B cell (primary cell): ENCODE measurements at regions not wholly inside any gene's neighbourhood (a gene's known extent, or its start where the extent isn't known, plus 50 kb on each side); places are given as distances from the start of the nearest gene placed in this dataset.

ENCODE experiments used
- ATAC-seq: fragments of 200-7000 bp; cut with Tn5 transposase; one replicate; pipeline ENCODE4 v1.10.0; 2021; ENCODE audit warnings: low read depth, mild to moderate bottlenecking, moderate number of reproducible peaks, moderate library complexity
- CTCF ChIA-PET: fragments of 350-600 bp; sonication (Branson Sonifier 250); formaldehyde crosslinking; loops from one replicate; lab custom pipeline; 2021; ENCODE audit warnings: antibody characterized with exemption, inconsistent platforms; lab: Charles Lee
- POLR2A ChIA-PET: fragments of 350-600 bp; sonication (Branson Sonifier 250); formaldehyde crosslinking; loops from one replicate; lab custom pipeline; 2021; ENCODE audit warnings: antibody characterized with exemption; lab: Charles Lee
- DNase-seq: peaks from one replicate; pipeline ENCODE4 v3.0.0; 2013
- H2AFZ ChIP-seq: 2 replicates; pipeline ENCODE4 v1.6.1; 2012; ENCODE audit warnings: mild to moderate bottlenecking, low read depth, low read length; ENCODE audit not compliant: insufficient read depth, poor library complexity, severe bottlenecking
- H3K27ac ChIP-seq, 2 donors: 1 replicate in 1 of 2; 2 replicates in 1 of 2; pipeline ENCODE4 v1.5.1; 2012 to 2013; ENCODE audit warnings: low read length in 2 of 2, mild to moderate bottlenecking in 2 of 2, moderate library complexity in 1 of 2
- H3K27me3 ChIP-seq, 4 experiments: fragments of 200-600 bp in 1 of 4; sonication (generic) in 1 of 4; replicated peaks in 1 of 4; 1 replicate in 2 of 4; 2 replicates in 2 of 4; pipeline versions ENCODE4 v1.6.1 to v1.7.0; 2013 to 2016; ENCODE audit warnings: low read length in 3 of 4, mild to moderate bottlenecking in 2 of 4, mixed read lengths in 1 of 4, moderate library complexity in 1 of 4; ENCODE audit not compliant: insufficient read depth in 4 of 4, control insufficient read depth in 3 of 4; ENCODE audit errors: control extremely low read depth in 1 of 4
- H3K36me3 ChIP-seq, 2 experiments: replicated peaks in 1 of 2; 1 replicate in 1 of 2; 2 replicates in 1 of 2; pipeline versions ENCODE4 v1.6.1 to v1.7.1; 2013; ENCODE audit warnings: low read length in 1 of 2; ENCODE audit not compliant: insufficient read depth in 2 of 2, control insufficient read depth in 1 of 2; ENCODE audit errors: control extremely low read depth in 1 of 2, extremely low read depth in 1 of 2
- H3K4me1 ChIP-seq, 2 donors: fragments of 200-600 bp in 1 of 2; sonication (generic) in 1 of 2; 1 replicate in 1 of 2; 2 replicates in 1 of 2; pipeline versions ENCODE4 v1.5.1 to v1.6.1; 2013 to 2017; ENCODE audit warnings: low read length in 2 of 2; ENCODE audit not compliant: control insufficient read depth in 2 of 2, insufficient read depth in 2 of 2
- H3K4me2 ChIP-seq: replicated peaks from 2 replicates; pipeline ENCODE3; 2012; ENCODE audit warnings: mild to moderate bottlenecking, low read depth, low read length; ENCODE audit not compliant: poor library complexity, severe bottlenecking
- H3K4me3 ChIP-seq, 5 experiments: fragments of 200-600 bp in 1 of 5; sonication (generic) in 1 of 5; 1 replicate in 3 of 5; 2 replicates in 2 of 5; pipeline versions ENCODE4 v1.5.1 to v1.7.0; 2011 to 2016; ENCODE audit warnings: low read length in 4 of 5, mild to moderate bottlenecking in 4 of 5, low read depth in 2 of 5, control low read depth in 1 of 5, moderate library complexity in 1 of 5; ENCODE audit not compliant: insufficient read depth in 1 of 5; ENCODE audit errors: control extremely low read depth in 1 of 5, extremely low read depth in 1 of 5
- H3K79me2 ChIP-seq: fragments of 200-600 bp; sonication (generic); one replicate; pipeline ENCODE4 v1.6.0; 2016; ENCODE audit warnings: low read length; ENCODE audit not compliant: control insufficient read depth, insufficient read depth
- H3K9ac ChIP-seq: fragments of 200-600 bp; sonication (generic); 2 replicates; pipeline ENCODE4 v1.6.1; 2017; ENCODE audit warnings: mild to moderate bottlenecking, low read length, moderate library complexity
- H3K9me3 ChIP-seq, 3 donors: one replicate each; pipeline versions ENCODE4 v1.6.1 to v1.7.1; 2013; ENCODE audit warnings: low read length in 2 of 3; ENCODE audit not compliant: control insufficient read depth in 2 of 3, insufficient read depth in 1 of 3; ENCODE audit errors: control extremely low read depth in 1 of 3
- H4K20me1 ChIP-seq: 2 replicates; pipeline ENCODE4 v1.6.0; 2012; ENCODE audit warnings: mild to moderate bottlenecking, low read length; ENCODE audit not compliant: insufficient read depth, control insufficient read depth, poor library complexity, severe bottlenecking
- H3K27ac Mint-ChIP-seq: one replicate; pipeline ENCODE4 v1.8.0; 2021; ENCODE audit warnings: mixed read lengths
- H3K27me3 Mint-ChIP-seq: one replicate; pipeline ENCODE4 v1.8.0; 2021; ENCODE audit warnings: mixed read lengths
- H3K4me1 Mint-ChIP-seq: one replicate; pipeline ENCODE4 v1.8.0; 2021; ENCODE audit warnings: mixed read lengths
- H3K4me3 Mint-ChIP-seq: one replicate; pipeline ENCODE4 v1.8.0; 2021; ENCODE audit warnings: mixed read lengths
- H3K9me3 Mint-ChIP-seq: one replicate; pipeline ENCODE4 v1.8.0; 2022; ENCODE audit warnings: mixed read lengths; ENCODE audit not compliant: insufficient read depth
- EZH2 ChIP-seq: IDR thresholded peaks from 2 replicates; pipeline ENCODE4 v1.6.1; 2012; ENCODE audit warnings: borderline replicate concordance, low read depth, mild to moderate bottlenecking, moderate library complexity, low read length; ENCODE audit not compliant: insufficient read depth, poor library complexity, severe bottlenecking
- WGBS: methylation state at CpG from one replicate; pipeline ENCODE4 v1.1.5; 2013; ENCODE audit warnings: missing lambda C conversion rate; ENCODE audit not compliant: insufficient coverage; 5-methylcytosine and 5-hydroxymethylcytosine counted together
- intact Hi-C: fragments of 100-400 bp; cut with micrococcal nuclease; formaldehyde crosslinking; loops from one replicate; pipeline ENCODE4 v1.10.0; 2022
- TF ChIP-seq, protein P1 (sequence below): fragments of 200-600 bp; IDR thresholded peaks from one replicate; pipeline ENCODE4 v1.8.0; 2022; ENCODE audit warnings: antibody characterized with exemption, mild to moderate bottlenecking

DNA sequence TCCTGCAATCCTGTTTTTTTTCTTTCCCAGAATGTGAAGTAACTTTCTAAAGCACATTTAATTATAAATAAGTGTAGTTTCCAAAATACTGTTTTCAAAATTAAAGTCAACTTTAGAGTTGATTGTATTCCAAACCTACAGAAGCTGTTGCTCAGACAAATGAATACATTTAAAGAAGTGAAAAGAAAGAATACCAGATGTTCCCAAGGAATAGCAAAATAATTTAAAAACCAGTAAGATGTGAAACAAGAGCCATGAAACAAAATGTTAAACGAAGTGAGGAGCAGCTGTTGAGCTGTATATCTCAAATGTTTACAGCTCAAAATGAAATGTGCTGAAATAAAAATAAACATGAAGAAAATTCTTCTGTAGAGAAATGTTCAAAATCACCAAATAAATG is 627.4 kb upstream of the NDST4 start:
- Histone ChIP-seq H3K4me1 (no peaks in the 10 kb centered on the region), H3K79me2 (no peaks in the 10 kb centered on the region), H3K4me3 (no peak overlapping the region), H3K4me2 (no peak overlapping the region), H2AFZ (no peak overlapping the region), H3K27me3 (no peaks in the 10 kb centered on the region), H3K9ac (no peak overlapping the region), H4K20me1 (no peaks in the 10 kb centered on the region), H3K36me3 (no peaks in the 10 kb centered on the region), H3K9me3 (no peaks in the 10 kb centered on the region), H3K27ac (no peak overlapping the region)
- no peaks in the 10 kb centered on the region for H3K27me3 Mint-ChIP-seq
- H3K9me3 Mint-ChIP-seq = no peaks in the 10 kb centered on the region
- no peak for DNase-seq
- intact Hi-C loops = no loop called here
- no peak overlapping the region for H3K4me3 Mint-ChIP-seq
- H3K4me1 Mint-ChIP-seq = no peaks in the 10 kb centered on the region
- no peak overlapping the region for H3K27ac Mint-ChIP-seq
- CTCF ChIA-PET = no interaction called here
- no peak for TF ChIP-seq EZH2
- TF ChIP-seq, protein P1, sequence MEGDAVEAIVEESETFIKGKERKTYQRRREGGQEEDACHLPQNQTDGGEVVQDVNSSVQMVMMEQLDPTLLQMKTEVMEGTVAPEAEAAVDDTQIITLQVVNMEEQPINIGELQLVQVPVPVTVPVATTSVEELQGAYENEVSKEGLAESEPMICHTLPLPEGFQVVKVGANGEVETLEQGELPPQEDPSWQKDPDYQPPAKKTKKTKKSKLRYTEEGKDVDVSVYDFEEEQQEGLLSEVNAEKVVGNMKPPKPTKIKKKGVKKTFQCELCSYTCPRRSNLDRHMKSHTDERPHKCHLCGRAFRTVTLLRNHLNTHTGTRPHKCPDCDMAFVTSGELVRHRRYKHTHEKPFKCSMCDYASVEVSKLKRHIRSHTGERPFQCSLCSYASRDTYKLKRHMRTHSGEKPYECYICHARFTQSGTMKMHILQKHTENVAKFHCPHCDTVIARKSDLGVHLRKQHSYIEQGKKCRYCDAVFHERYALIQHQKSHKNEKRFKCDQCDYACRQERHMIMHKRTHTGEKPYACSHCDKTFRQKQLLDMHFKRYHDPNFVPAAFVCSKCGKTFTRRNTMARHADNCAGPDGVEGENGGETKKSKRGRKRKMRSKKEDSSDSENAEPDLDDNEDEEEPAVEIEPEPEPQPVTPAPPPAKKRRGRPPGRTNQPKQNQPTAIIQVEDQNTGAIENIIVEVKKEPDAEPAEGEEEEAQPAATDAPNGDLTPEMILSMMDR = no peak
- no CpG with 5 or more reads among the region's 1 CpG for WGBS
- no peak for ATAC-seq
- POLR2A ChIA-PET = no interaction called here

DNA sequence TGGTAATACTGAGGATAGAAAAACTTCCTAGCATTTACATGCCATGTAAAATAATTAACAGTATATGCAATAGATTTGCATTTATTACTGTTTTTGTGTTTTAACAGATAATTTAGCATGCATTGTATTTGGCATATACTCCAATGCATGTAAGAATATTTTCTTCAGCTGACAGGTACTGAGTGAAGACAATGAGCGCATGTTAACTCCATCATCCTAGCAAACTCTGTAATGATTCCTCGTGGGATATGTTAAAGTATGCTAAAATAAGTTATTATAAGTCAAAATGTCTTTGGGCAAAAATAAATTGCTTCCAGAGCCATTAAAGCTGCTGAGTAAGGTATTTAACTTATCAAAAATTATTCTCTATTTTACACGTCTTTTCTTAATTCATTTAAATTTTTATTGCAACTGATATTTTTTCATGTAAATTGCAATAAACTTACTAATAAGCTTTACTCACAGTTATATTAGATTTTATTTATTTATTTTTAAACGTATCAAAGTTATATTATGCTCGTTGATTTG is 616.4 kb upstream of the NDST4 start:
- WGBS = no CpG with 5 or more reads among the region's 5 CpGs
- POLR2A ChIA-PET = no interaction called here
- Histone ChIP-seq H4K20me1 (no peaks in the 10 kb centered on the region), H3K36me3 (no peaks in the 10 kb centered on the region), H2AFZ (no peak overlapping the region), H3K27me3 (no peaks in the 10 kb centered on the region), H3K4me1 (no peaks in the 10 kb centered on the region), H3K9ac (no peak overlapping the region), H3K4me3 (no peak overlapping the region), H3K79me2 (no peaks in the 10 kb centered on the region), H3K4me2 (no peak overlapping the region), H3K27ac (no peak overlapping the region), H3K9me3 (no peaks in the 10 kb centered on the region)
- ATAC-seq (no peak), DNase-seq (no peak)
- Mint-ChIP-seq H3K4me3 (no peak overlapping the region), H3K27ac (no peak overlapping the region), H3K9me3 (no peaks in the 10 kb centered on the region), H3K4me1 (no peaks in the 10 kb centered on the region), H3K27me3 (no peaks in the 10 kb centered on the region)
- intact Hi-C loops = no loop called here
- no peak for TF ChIP-seq EZH2
- TF ChIP-seq, protein P1 = no peak
- CTCF ChIA-PET = no interaction called here
